K562 (cell line): ENCODE measurements at regions not wholly inside any gene's neighbourhood (a gene's known extent, or its start where the extent isn't known, plus 50 kb on each side); places are given as distances from the start of the nearest gene placed in this dataset.

Experiments used
- ARID4B ChIP-seq: sonication (generic); formaldehyde crosslinking; IDR thresholded peaks from 2 replicates; pipeline ENCODE4 v1.8.0; 2022; ENCODE audit warnings: mild to moderate bottlenecking, missing genetic modification reagents
- C11orf30 ChIP-seq: fragments of 450-650 bp; IDR thresholded peaks from 2 replicates; pipeline ENCODE4 v1.6.1; 2016; ENCODE audit warnings: low read depth, mild to moderate bottlenecking
- CREM ChIP-seq: IDR thresholded peaks from 2 replicates; pipeline ENCODE4 v1.6.1; 2014; ENCODE audit warnings: antibody characterized with exemption, low read depth
- EP300 ChIP-seq: IDR thresholded peaks from 2 replicates; pipeline ENCODE4 v1.6.1; 2012; ENCODE audit warnings: low read length, improper control_type of control experiment
- FOSL1 ChIP-seq: fragments of 200-800 bp; sonication (Bioruptor generic); conservative IDR thresholded peaks from 2 replicates; pipeline ENCODE4 v1.6.1; 2016; ENCODE audit warnings: missing genetic modification characterization, missing compliant biosample characterization
- L3MBTL2 ChIP-seq: fragments of 450-650 bp; IDR thresholded peaks from 2 replicates; pipeline ENCODE4 v1.6.1; 2016; ENCODE audit warnings: mild to moderate bottlenecking, moderate library complexity
- MEF2D ChIP-seq: conservative IDR thresholded peaks from 2 replicates; pipeline ENCODE4 v1.6.1; 2016; ENCODE audit warnings: low read depth, missing genetic modification characterization, missing compliant biosample characterization
- MXI1 ChIP-seq: IDR thresholded peaks from 2 replicates; pipeline ENCODE4 v1.6.1; 2011; ENCODE audit warnings: low read depth, mild to moderate bottlenecking, improper control_type of control experiment, low read length
- NFE2L1 ChIP-seq: fragments of 450-650 bp; IDR thresholded peaks from 2 replicates; pipeline ENCODE4 v1.6.1; 2016; ENCODE audit warnings: missing genetic modification characterization, low read depth, mild to moderate bottlenecking, missing compliant biosample characterization, moderate library complexity, borderline replicate concordance
- NFRKB ChIP-seq: fragments of 450-650 bp; IDR thresholded peaks from 2 replicates; pipeline ENCODE4 v1.6.1; 2016; ENCODE audit warnings: low read depth
- NR1H2 ChIP-seq: sonication (generic); formaldehyde crosslinking; IDR thresholded peaks from 2 replicates; pipeline ENCODE4 v1.4.0; 2020; ENCODE audit warnings: mild to moderate bottlenecking, missing genetic modification reagents
- PTBP1 ChIP-seq: fragments of 200-400 bp; formaldehyde crosslinking; IDR thresholded peaks from 2 replicates; pipeline ENCODE4 v1.6.1; 2017; ENCODE audit warnings: low read depth, low read length
- SLC30A9 ChIP-seq: fragments of 250-450 bp; sonication (Bioruptor Pico); IDR thresholded peaks from 2 replicates; pipeline ENCODE4 v1.8.0; 2022; ENCODE audit warnings: mild to moderate bottlenecking, moderate library complexity
- SNAPC5 ChIP-seq: fragments of 250-450 bp; sonication (Bioruptor Pico); IDR thresholded peaks from 2 replicates; pipeline ENCODE4 v1.8.0; 2021; ENCODE audit warnings: moderate library complexity, mild to moderate bottlenecking, inconsistent platforms
- TAF9B ChIP-seq: fragments of 450-650 bp; IDR thresholded peaks from 2 replicates; pipeline ENCODE4 v1.6.1; 2018; ENCODE audit warnings: mild to moderate bottlenecking; ENCODE audit not compliant: partially characterized antibody
- U2AF2 ChIP-seq: fragments of 200-400 bp; formaldehyde crosslinking; optimal IDR thresholded peaks from 2 replicates; pipeline ENCODE3; 2017; ENCODE audit warnings: low read depth, mild to moderate bottlenecking, low read length
- ZEB2 ChIP-seq: fragments of 450-650 bp; IDR thresholded peaks from 2 replicates; pipeline ENCODE4 v1.6.1; 2016
- ZNF395 ChIP-seq: fragments of 200-800 bp; sonication (Bioruptor generic); IDR thresholded peaks from 2 replicates; pipeline ENCODE4 v1.6.1; 2017; ENCODE audit warnings: missing genetic modification characterization, missing compliant biosample characterization
- ZNF561 ChIP-seq: fragments of 450-650 bp; formaldehyde crosslinking; conservative IDR thresholded peaks from 2 replicates; pipeline ENCODE4 v1.4.0; 2020; ENCODE audit warnings: mild to moderate bottlenecking, moderate library complexity
- ZNF57 ChIP-seq: fragments of 450-650 bp; formaldehyde crosslinking; IDR thresholded peaks from 2 replicates; pipeline ENCODE4 v1.4.0; 2020; ENCODE audit warnings: mild to moderate bottlenecking, moderate library complexity

- TF ChIP-seq ARID4B (CRISPR knock-in tag), result no peak
- no peak for TF ChIP-seq MEF2D (tag)
- no peak for TF ChIP-seq SLC30A9 (CRISPR knock-in tag)
- TF ChIP-seq MXI1, result no peak
- no peak for TF ChIP-seq EP300
- TF ChIP-seq NFE2L1 (tag), result no peak
- TF ChIP-seq TAF9B, result no peak
- 0 out of 2 replicates have a peak, but pooled peaks have one; percentile 15 for TF ChIP-seq ZEB2
- TF ChIP-seq CREM, result no peak
- TF ChIP-seq C11orf30, result no peak
- no peak for TF ChIP-seq ZNF561 (CRISPR knock-in tag)
- TF ChIP-seq NR1H2 (CRISPR knock-in tag), result no peak
- TF ChIP-seq U2AF2, result no peak
- peak; percentile 12; the same call in 1 of the 2 replicates for TF ChIP-seq NFRKB
- peak; percentile 58; the same call in 1 of the 2 replicates for TF ChIP-seq FOSL1 (tag)
- no peak for TF ChIP-seq SNAPC5
- 0 out of 2 replicates have a peak, but pooled peaks have one; percentile 61 for TF ChIP-seq ZNF395 (CRISPR knock-in tag)
- TF ChIP-seq L3MBTL2, result no peak
- TF ChIP-seq ZNF57, result no peak
- no peak for TF ChIP-seq PTBP1
These were observed 236.3 kb upstream of the ZNF217 start (continued) for GRCh38 chr20:53829724-53830521.
